Omental fat pad (tissue), 3 donors: ENCODE measurements at regions not wholly inside any gene's neighbourhood (a gene's known extent, or its start where the extent isn't known, plus 50 kb on each side); places are given as distances from the start of the nearest gene placed in this dataset.

Source experiments
- ATAC-seq: fragments of 150-250 bp; one replicate; pipeline ENCODE4 v1.9.1; 2016; ENCODE audit warnings: mild to moderate bottlenecking, moderate library complexity; ENCODE audit not compliant: low FRiP score
- DNase-seq: peaks from one replicate; pipeline ENCODE4 v3.0.0-alpha.2; 2019; ENCODE audit warnings: low spot score
- CTCF ChIP-seq, 3 donors: fragments of 450-650 bp; IDR thresholded peaks; one replicate each; pipeline ENCODE4 v1.5.1; 2016 to 2017; ENCODE audit warnings: antibody characterized with exemption in 3 of 3, mild to moderate bottlenecking in 3 of 3, moderate library complexity in 2 of 3

GRCh38 chr1:214187121-214187900 lies 93.6 kb upstream of the SMYD2 start:
- ATAC-seq (no peak), DNase-seq (no peak)
- no peak for TF ChIP-seq CTCF (IDR thresholded peaks at IDR 0.05)

- no peak for DNase-seq
- TF ChIP-seq CTCF (IDR thresholded peaks at IDR 0.05): no peak
- ATAC-seq: no peak
These were observed 93.0 kb upstream of the SMYD2 start for GRCh38 chr1:214187933-214188332.

GRCh38 chr1:214188835-214189234 lies 92.1 kb upstream of the SMYD2 start:
- no peak for ATAC-seq
- no peak for DNase-seq
- no peak for TF ChIP-seq CTCF (IDR thresholded peaks at IDR 0.05)

- ATAC-seq: no peak
- no peak for TF ChIP-seq CTCF (IDR thresholded peaks at IDR 0.05)
- no peak for DNase-seq
These were observed 87.9 kb upstream of the SMYD2 start for GRCh38 chr1:214192825-214193643.

GRCh38 chr1:214193691-214194090 lies 87.3 kb upstream of the SMYD2 start:
- no peak for DNase-seq
- TF ChIP-seq CTCF (IDR thresholded peaks at IDR 0.05): no peak
- no peak for ATAC-seq

GRCh38 chr1:214198571-214198970 lies 82.4 kb upstream of the SMYD2 start:
- no peak for ATAC-seq
- no peak for DNase-seq
- no peak for TF ChIP-seq CTCF (IDR thresholded peaks at IDR 0.05)
